ENCODE measurements at regions not wholly inside any gene's neighbourhood (a gene's known extent, or its start where the extent isn't known, plus 50 kb on each side); places are given as distances from the start of the nearest gene placed in this dataset.

DNA sequence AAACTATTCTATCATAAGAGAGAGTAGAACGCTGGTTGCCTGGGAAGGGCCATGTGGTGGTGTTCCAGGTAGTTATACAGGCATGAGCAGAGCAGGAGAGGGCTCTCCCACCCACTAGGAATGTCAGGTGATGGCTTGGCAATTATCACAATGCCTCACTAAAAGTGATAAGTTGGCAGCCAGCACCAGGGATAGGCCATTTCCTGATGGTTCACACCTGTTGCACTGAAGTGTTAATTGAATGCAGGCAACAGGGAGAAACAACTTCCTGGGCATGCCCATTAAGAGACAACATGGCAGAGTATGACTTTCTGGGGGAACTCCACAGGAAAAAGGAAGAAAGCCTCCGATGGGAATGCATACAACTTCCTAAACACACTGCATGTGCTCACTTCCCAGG, 593.2 kb downstream of the ELAVL2 start:
- Histone ChIP-seq H3K9ac (ENCODE audit: low read length) (no peak overlapping the region), H3K9me3 (ENCODE audit: insufficient read depth, low read length) (no peaks in the 10 kb centered on the region), H4K20me1 (ENCODE audit: low read depth, low read length) (no peaks in the 10 kb centered on the region), H3K4me3 (ENCODE audit: insufficient read depth, low read length, poor library complexity, severe bottlenecking) (no peak overlapping the region), H3K27me3 (ENCODE audit: low read length) (no peaks in the 10 kb centered on the region), H2AFZ (ENCODE audit: low read depth, low read length, severe bottlenecking) (no peak overlapping the region), H3K27ac (ENCODE audit: low read depth, low read length) (no peak overlapping the region), H3K36me3 (ENCODE audit: low read length) (no peaks in the 10 kb centered on the region), H3K79me2 (ENCODE audit: insufficient read depth, low read length) (no peaks in the 10 kb centered on the region), H3K4me2 (ENCODE audit: low read depth, low read length, poor library complexity, severe bottlenecking) (no peak overlapping the region), H3F3A (ENCODE audit: insufficient read depth) (no peaks in the 10 kb centered on the region), H3K9me2 (replicated peaks; ENCODE audit: insufficient read depth, low read length) (no peaks in the 10 kb centered on the region)
- no peak for TF ChIP-seq CTCF (IDR thresholded peaks at IDR 0.05; ENCODE audit: insufficient read depth, low read length, poor library complexity, severe bottlenecking)
- no peak for TF ChIP-seq EZH2phosphoT487 (conservative IDR thresholded peaks at IDR 0.05; ENCODE audit: low read length)

DNA sequence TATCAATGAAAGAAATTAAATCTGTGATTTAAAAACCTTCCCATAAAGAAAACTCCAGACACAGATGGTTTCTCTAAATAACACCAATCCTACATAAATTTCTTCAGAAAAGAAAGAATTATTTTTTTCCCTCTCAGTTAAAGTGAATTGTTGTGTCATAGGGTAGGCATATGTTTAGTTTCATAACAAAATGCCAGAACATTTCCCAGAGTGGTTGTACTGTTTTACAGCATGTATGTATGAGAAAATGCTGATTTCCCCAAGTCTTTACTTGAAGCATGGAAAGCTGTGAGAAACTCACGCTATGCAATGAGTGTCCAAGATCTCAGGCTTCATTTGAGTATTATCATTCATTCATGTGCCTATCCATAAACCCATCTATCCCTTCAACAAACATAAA, 582.5 kb downstream of the ELAVL2 start:
- H3K27ac ChIP-seq (ENCODE audit: low read depth, low read length): no peak overlapping the region
- H3K9ac ChIP-seq (ENCODE audit: low read length): no peak overlapping the region
- H3K36me3 ChIP-seq (ENCODE audit: low read length): no peaks in the 10 kb centered on the region
- no peak overlapping the region for H3K4me2 ChIP-seq (ENCODE audit: low read depth, low read length, poor library complexity, severe bottlenecking)
- no peak for TF ChIP-seq CTCF (IDR thresholded peaks at IDR 0.05; ENCODE audit: insufficient read depth, low read length, poor library complexity, severe bottlenecking)
- no peak overlapping the region for H3K4me3 ChIP-seq (ENCODE audit: insufficient read depth, low read length, poor library complexity, severe bottlenecking)
- H3K9me2 ChIP-seq (replicated peaks; ENCODE audit: insufficient read depth, low read length): no peaks in the 10 kb centered on the region
- H3K27me3 ChIP-seq (ENCODE audit: low read length): no peaks in the 10 kb centered on the region
- no peak overlapping the region for H2AFZ ChIP-seq (ENCODE audit: low read depth, low read length, severe bottlenecking)
- no peaks in the 10 kb centered on the region for H4K20me1 ChIP-seq (ENCODE audit: low read depth, low read length)
- no peaks in the 10 kb centered on the region for H3K79me2 ChIP-seq (ENCODE audit: insufficient read depth, low read length)
- H3F3A ChIP-seq (ENCODE audit: insufficient read depth): no peaks in the 10 kb centered on the region
- H3K9me3 ChIP-seq (ENCODE audit: insufficient read depth, low read length): no peaks in the 10 kb centered on the region; the same call in 1 of the 2 replicates

- Histone ChIP-seq H3K27me3 (ENCODE audit: low read length) (no peaks in the 10 kb centered on the region), H3K4me2 (ENCODE audit: low read depth, low read length, poor library complexity, severe bottlenecking) (no peak overlapping the region), H4K20me1 (ENCODE audit: low read depth, low read length) (no peaks in the 10 kb centered on the region), H3K9ac (ENCODE audit: low read length) (no peak overlapping the region), H3F3A (ENCODE audit: insufficient read depth) (no peaks in the 10 kb centered on the region), H3K9me3 (ENCODE audit: insufficient read depth, low read length) (no peaks in the 10 kb centered on the region), H3K4me3 (ENCODE audit: insufficient read depth, low read length, poor library complexity, severe bottlenecking) (no peak overlapping the region), H3K27ac (ENCODE audit: low read depth, low read length) (no peak overlapping the region), H3K79me2 (ENCODE audit: insufficient read depth, low read length) (no peaks in the 10 kb centered on the region), H3K9me2 (replicated peaks; ENCODE audit: insufficient read depth, low read length) (no peaks in the 10 kb centered on the region), H3K36me3 (ENCODE audit: low read length) (no peaks in the 10 kb centered on the region), H2AFZ (ENCODE audit: low read depth, low read length, severe bottlenecking) (no peak overlapping the region)
- TF ChIP-seq CTCF (IDR thresholded peaks at IDR 0.05; ENCODE audit: insufficient read depth, low read length, poor library complexity, severe bottlenecking) (no peak), EZH2phosphoT487 (conservative IDR thresholded peaks at IDR 0.05; ENCODE audit: low read length) (no peak)
Measured at GRCh38 chr9:23245067-23245466, 581.0 kb downstream of the ELAVL2 start.

Data from SU-DHL-6 (cell line).